Lung microvascular endothelial cell (primary cell): ENCODE measurements at regions not wholly inside any gene's neighbourhood (a gene's known extent, or its start where the extent isn't known, plus 50 kb on each side); places are given as distances from the start of the nearest gene placed in this dataset.
"Not testable (repeated sequence)": the region's sequence is repeated elsewhere in the genome, so short reads cannot be mapped to it uniquely, and the experiment has no call there.

Experiments
- DNase-seq, 2 donors: peaks; one replicate each; pipeline versions ENCODE4 v3.0.0 to v3.0.0-alpha.2; 2010; ENCODE audit warnings: low read depth in 2 of 2

GRCh38 chr7:26424319-26424718, 132.7 kb downstream of the SNX10 start:
- not testable (repeated sequence) for DNase-seq

- no peak for DNase-seq
Measured at GRCh38 chr7:26425655-26426054, 134.0 kb downstream of the SNX10 start.

- no peak for DNase-seq
Measured at GRCh38 chr7:26426096-26426495, 134.4 kb downstream of the SNX10 start.

- no peak for DNase-seq
Measured at GRCh38 chr7:26428571-26428970, 136.9 kb downstream of the SNX10 start.

GRCh38 chr7:26429168-26429567, 137.5 kb downstream of the SNX10 start:
- no peak for DNase-seq

GRCh38 chr7:26434974-26435373, 143.3 kb downstream of the SNX10 start:
- DNase-seq, result no peak

- DNase-seq, result no peak
Measured at GRCh38 chr7:26437003-26437532, 145.4 kb downstream of the SNX10 start.

- DNase-seq, result no peak
Measured at GRCh38 chr7:26438078-26438477, 146.4 kb downstream of the SNX10 start.

- no peak for DNase-seq
Measured at GRCh38 chr7:26439521-26440232, 148.0 kb downstream of the SNX10 start.

- DNase-seq, result no peak
Measured at GRCh38 chr7:26440233-26441001, 148.8 kb downstream of the SNX10 start.

- DNase-seq, result no peak
Measured at GRCh38 chr7:26441002-26441521, 149.4 kb downstream of the SNX10 start.

GRCh38 chr7:26441611-26442277, 150.1 kb downstream of the SNX10 start:
- no peak for DNase-seq

- DNase-seq, result no peak
Measured at GRCh38 chr7:26443006-26443405, 151.3 kb downstream of the SNX10 start.

- no peak for DNase-seq
Measured at GRCh38 chr7:26443751-26444150, 152.1 kb downstream of the SNX10 start.

GRCh38 chr7:26444555-26444954, 152.9 kb downstream of the SNX10 start:
- DNase-seq, result no peak

GRCh38 chr7:26447116-26447515, 155.5 kb downstream of the SNX10 start:
- no peak for DNase-seq

- peak; percentile 32 to 96 for DNase-seq
Measured at GRCh38 chr7:26449175-26450165, 157.8 kb downstream of the SNX10 start.

GRCh38 chr7:26451997-26452396, 160.3 kb downstream of the SNX10 start:
- DNase-seq, result no peak

GRCh38 chr7:26454180-26454579, 162.5 kb downstream of the SNX10 start:
- peak; percentile 64 to 98 for DNase-seq

- peak; percentile 70 to 97 for DNase-seq
Measured at GRCh38 chr7:26457696-26458327, 166.2 kb downstream of the SNX10 start.
